Neutrophil (primary cell): ENCODE measurements at regions not wholly inside any gene's neighbourhood (a gene's known extent, or its start where the extent isn't known, plus 50 kb on each side); places are given as distances from the start of the nearest gene placed in this dataset.

ENCODE experiments used
- H3K27ac ChIP-seq: fragments of 200-600 bp; sonication (generic); 2 replicates; pipeline ENCODE4 v1.5.1; 2016; ENCODE audit warnings: mild to moderate bottlenecking, moderate library complexity
- H3K27me3 ChIP-seq: fragments of 200-600 bp; sonication (generic); 2 replicates; pipeline ENCODE4 v1.6.0; 2016; ENCODE audit warnings: mild to moderate bottlenecking
- H3K36me3 ChIP-seq: fragments of 200-600 bp; sonication (generic); 2 replicates; pipeline ENCODE4 v1.5.1; 2017
- H3K4me1 ChIP-seq, 2 experiments: fragments of 200-600 bp in 1 of 2; sonication (generic) in 1 of 2; 1 replicate in 1 of 2; 2 replicates in 1 of 2; pipeline versions ENCODE4 v1.5.1 to v1.6.1; 2013 to 2016; ENCODE audit warnings: low read depth in 1 of 2, low read length in 1 of 2, mild to moderate bottlenecking in 1 of 2, moderate library complexity in 1 of 2; ENCODE audit not compliant: control insufficient read depth in 1 of 2, insufficient read depth in 1 of 2
- H3K4me3 ChIP-seq, 2 experiments: fragments of 200-600 bp in 1 of 2; sonication (generic) in 1 of 2; 1 replicate in 1 of 2; 2 replicates in 1 of 2; pipeline ENCODE4 v1.5.1; 2013 to 2016; ENCODE audit warnings: low read depth in 1 of 2, low read length in 1 of 2, mild to moderate bottlenecking in 1 of 2, moderate library complexity in 1 of 2
- H3K9me3 ChIP-seq: fragments of 200-600 bp; sonication (generic); 2 replicates; pipeline ENCODE4 v1.5.1; 2016
- CTCF ChIP-seq: fragments of 200-600 bp; sonication (generic); IDR thresholded peaks from 2 replicates; pipeline ENCODE4 v1.5.1; 2016; ENCODE audit warnings: antibody characterized with exemption

- no peaks in the 10 kb centered on the region for H3K27me3 ChIP-seq
- TF ChIP-seq CTCF = no peak
- no peaks in the 10 kb centered on the region for H3K36me3 ChIP-seq
- H3K9me3 ChIP-seq = peaks cover 58% of the 10 kb centered on the region
- H3K27ac ChIP-seq = no peak overlapping the region
- no peaks in the 10 kb centered on the region for H3K4me1 ChIP-seq
- no peak overlapping the region for H3K4me3 ChIP-seq
Measured at GRCh38 chr13:40878321-40878720, 88.9 kb downstream of the SLC25A15 start.

GRCh38 chr13:40878823-40879222 lies 89.4 kb downstream of the SLC25A15 start:
- H3K4me1 ChIP-seq = no peaks in the 10 kb centered on the region
- peaks cover 53% of the 10 kb centered on the region for H3K9me3 ChIP-seq
- H3K4me3 ChIP-seq = no peak overlapping the region
- no peaks in the 10 kb centered on the region for H3K36me3 ChIP-seq
- no peak overlapping the region for H3K27ac ChIP-seq
- no peaks in the 10 kb centered on the region for H3K27me3 ChIP-seq
- no peak for TF ChIP-seq CTCF
